Left renal pelvis (tissue), 4 donors: ENCODE measurements at regions not wholly inside any gene's neighbourhood (a gene's known extent, or its start where the extent isn't known, plus 50 kb on each side); places are given as distances from the start of the nearest gene placed in this dataset.
"Not testable (repeated sequence)": the region's sequence is repeated elsewhere in the genome, so short reads cannot be mapped to it uniquely, and the experiment has no call there.

Source experiments
- DNase-seq, 4 donors: peaks; one replicate each; pipeline ENCODE4 v3.0.0-alpha.2; 2013; ENCODE audit warnings: low read depth in 4 of 4, low spot score in 3 of 4

DNA sequence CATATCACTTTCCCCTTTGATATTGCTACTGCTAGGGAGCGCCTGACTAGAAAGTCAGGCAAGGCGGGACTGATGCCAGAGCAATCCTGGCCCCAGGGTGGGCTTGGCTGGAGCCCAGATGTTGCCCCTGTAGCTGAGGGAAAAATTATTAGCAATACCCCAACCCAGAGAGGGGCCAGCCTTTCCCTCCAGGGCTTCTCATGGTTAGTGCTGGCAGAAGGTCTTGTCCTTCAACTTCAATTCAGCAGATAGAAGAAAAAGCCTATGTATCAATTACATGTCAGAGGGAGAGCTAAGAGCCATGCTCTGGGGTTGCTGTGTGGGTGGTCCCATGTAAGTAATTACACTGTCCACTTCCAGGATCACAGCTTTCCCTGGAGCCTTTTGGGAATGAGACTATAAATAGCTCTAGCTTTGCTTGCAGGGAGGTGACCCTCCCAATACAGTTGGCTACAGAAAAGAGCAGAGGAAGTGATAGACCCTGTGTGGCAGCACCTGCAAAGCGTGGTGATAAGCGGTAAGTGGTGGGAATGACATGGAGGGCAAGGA lies 579.1 kb downstream of the CCSER2 start:
- no peak for DNase-seq

DNA sequence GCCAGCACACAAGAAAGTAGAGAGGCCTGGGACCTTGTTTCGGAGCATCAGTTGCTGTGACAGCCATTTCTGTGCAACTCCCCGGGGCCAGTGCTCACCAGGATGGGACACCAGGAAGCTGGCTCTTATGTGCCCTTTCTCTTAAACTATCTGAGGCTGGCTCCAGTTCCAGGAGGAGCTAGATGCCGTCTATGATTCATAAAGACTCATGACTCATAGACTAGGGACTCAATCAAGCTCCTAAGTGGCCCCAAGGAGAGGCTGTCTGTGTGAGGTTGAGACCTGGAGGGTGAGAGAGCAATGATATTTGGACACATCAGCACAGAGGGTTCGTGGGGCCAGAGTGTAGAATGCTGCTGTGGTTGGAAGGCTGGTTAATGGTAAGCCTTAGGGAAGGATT lies 580.1 kb downstream of the CCSER2 start:
- DNase-seq = no peak

DNA sequence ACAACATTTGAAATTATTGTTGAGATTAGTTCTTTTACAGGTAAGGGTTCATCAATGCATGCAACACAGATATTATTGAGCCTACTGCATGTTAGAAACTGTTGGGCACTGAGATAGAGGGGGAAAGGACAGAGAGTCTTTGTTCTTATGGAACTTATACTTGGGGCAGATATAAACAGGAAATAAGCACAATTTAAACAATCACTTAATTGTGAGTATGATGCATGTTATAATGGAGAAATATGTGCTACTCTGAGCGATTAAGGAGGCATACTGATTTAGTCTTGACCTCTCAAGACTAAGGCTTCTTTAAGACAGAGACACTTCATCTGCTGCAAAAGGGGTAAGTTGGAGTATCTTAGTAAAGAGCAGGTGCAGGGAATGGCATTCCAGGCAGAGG lies 593.3 kb downstream of the CCSER2 start:
- DNase-seq = no peak

DNA sequence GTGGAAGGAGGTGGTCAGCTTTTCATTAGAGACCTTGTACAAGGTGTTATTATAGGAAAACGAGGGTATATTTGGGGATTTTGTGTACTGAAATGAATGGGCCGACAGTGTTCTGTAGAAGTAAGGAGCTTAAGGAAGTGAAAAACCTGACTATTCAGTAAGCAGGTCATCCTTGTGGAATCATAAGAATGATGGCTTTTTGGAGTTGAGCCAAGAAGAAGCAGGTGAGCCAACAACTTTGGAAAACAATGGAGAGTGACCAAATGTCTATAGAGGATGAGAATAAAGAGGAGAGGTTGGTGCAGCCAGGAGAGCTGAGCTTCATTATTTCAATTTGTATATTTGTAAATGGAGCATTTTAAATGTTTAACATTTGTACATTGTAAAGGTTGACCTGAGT lies 595.7 kb downstream of the CCSER2 start:
- DNase-seq = no peak

DNA sequence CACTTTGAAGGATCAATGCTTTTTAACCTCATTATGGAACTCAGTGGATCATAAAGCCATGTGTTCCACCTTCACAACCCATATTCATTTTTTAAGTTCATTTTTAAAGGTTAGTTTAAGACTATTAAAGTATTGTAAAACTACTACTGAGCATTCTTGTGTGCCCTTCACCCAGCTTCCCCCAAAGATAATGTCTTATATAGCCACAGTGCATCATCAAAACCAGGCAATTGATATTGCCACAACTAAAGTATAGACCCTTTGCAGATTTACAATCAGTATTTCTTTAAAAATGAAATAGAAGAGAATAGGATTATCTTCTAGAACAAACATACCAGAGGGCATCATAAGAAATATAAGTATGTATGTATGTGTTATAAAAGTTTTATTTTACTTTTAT lies 597.1 kb downstream of the CCSER2 start:
- no peak for DNase-seq

DNA sequence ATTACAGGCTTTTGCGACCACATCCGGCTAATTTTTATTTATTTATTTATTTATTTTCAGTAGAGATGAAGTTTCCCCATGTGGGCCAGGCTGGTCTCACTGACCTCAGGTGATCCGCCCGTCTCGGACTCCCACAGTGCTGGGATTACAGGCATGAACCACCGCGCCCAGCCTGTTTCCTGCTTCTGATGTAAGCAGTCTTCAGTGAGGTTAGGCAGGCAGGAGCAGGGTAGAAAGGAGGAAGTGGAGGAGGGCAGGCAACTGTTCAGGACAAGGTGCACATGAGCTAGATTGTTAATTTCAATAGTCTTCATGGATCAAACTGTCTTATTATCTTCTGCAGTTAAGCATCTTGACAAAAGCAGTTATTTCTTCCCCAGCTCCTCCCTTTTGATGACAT lies 605.0 kb downstream of the CCSER2 start:
- DNase-seq = no peak

DNA sequence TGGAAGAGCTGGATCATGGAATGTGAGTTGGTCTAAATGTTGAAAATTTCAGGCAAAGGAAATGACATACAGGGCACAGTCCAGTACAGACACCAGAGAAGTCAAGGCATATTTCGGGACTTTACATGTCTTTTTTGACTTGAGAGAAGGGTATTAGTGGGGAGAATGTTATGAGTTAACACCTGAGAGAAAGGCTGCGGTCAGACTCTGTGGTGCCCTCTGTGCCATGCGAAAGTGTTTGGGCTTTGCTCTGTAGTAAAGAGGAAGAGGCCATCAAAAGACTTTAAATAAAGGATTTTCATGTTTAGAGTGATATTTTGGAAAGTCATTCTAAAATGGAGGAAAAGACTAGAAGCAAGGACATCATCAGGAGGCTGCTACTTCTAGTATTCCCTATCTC lies 607.4 kb downstream of the CCSER2 start:
- DNase-seq = no peak

DNA sequence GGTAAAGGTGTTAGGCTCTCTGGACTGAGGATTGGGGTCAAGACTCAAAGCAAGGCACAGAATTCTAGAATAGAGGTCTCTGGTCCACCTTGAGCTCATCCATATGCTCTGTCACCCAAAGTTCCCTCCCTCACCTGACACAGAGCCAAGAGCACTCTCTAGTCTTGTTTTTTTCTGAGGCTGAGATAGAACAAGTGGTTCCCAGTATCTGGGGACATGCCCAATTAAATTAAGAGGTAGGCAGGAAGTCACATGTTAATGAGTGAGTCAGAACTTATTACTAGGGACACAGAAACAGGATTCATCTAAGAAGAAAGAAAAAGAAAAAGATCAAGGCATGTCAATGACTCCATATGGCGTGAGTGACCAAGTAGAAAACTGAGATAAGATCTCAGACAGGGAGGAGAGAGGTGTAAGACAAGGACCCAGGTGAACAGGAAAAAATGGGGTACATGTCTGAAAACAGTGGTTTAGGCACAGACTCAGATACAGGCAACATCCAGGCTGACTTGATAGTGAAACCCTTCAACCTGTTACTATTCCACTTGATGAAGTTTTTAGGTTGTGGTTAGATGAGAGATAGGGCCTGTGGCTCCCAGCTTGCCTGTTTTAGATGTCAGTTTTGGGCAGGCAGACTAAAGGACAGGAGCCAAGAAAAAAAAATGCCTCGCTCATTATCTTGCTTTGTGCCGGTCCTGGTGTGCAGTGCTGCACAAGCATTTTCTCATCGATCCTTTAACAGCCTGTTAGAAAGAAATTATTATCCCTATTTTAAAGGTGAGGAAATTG lies 609.9 kb downstream of the CCSER2 start:
- no peak for DNase-seq

DNA sequence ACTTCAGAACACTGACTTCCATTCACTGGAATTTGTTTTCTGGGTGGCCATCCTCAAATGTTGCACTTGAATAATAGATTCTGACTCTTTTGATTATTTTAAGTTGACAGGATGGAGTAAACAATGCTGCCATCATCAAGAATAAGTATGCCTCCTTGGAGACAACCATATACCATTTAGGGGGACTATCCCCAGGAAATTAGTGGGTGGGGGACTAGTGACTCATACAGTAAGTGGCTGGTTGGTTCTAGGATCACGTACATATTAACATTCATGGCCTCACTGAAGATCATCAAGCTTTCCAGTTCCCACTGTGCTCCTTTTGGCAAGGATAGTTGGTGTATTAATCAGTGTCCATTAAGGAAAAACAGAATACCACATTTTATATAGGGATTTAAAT lies 615.2 kb downstream of the CCSER2 start:
- no peak for DNase-seq

DNA sequence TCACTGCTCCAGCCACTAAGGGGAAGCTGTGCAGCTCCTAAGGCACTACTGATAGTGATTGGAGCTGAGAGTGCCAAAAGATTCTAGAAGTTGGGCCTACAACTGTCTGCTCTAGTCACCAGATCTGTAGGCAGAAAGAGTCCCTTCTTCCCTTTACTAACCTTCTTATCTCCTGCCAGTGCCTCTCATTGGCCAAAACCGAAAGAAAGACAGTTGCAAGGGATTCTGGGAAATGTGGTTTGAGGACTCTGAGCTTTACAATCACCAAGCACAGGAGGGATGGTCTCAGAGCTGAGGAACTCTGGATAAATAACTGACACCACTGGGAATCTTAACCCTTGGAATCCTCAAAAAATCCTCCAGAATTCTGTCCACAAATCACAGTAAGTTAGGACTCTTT lies 615.8 kb downstream of the CCSER2 start:
- DNase-seq = no peak

DNA sequence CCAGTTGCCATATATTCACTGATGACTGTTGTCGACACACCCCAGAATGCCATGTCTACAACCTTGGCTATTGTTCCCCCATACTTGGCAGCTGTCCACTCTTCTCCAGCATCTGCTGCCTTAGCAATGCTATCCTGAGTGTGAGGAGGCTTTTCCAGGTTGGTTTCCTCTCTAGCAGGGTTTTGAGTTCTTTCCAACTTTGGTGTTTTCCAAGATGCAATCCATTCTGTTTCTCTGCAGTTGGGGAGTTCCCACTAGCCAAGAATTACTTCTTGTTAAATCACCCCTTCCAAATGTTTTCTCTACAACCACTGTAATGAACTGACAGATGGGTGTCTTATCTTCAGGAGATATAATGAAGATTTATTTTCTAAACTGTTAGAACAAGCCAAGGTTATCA lies 617.4 kb downstream of the CCSER2 start:
- no peak for DNase-seq

DNA sequence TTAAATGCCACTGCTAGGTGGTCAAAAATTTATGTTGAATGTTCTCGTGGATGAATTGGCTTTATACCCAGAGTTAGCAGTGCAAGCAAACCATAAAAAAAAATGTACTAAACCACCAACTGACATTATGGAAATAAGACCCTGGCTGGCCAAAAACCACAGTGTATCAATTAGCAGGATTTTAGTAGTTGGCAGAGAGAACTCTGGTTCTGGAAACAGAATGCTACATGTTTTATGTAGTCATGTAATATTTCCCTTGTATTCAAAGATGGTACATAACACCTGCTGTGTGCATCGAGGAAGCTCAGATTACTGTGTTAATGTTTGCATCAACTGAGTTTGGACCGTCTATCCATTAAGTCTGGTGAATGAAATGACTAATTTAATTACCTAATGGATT lies 618.5 kb downstream of the CCSER2 start:
- no peak for DNase-seq

DNA sequence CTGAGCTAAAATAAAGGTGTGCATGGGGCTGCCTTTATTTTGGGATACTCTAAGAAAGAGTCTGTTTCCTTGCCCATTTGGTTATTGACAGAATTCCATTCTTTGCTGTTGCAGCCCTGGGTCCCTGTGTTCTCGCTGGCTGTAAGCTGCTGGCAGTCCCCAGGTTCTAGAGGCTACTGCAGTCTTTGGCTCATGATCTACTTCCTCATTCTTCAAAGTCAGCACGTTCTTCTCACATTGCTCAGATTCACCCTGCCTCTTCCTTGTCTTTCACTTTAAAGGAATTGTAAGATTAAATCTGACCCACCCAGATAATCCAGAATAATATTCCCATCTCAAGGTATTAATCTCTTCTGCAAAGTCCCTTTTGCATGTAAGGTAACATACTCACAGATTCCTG lies 620.3 kb downstream of the CCSER2 start:
- no peak for DNase-seq

DNA sequence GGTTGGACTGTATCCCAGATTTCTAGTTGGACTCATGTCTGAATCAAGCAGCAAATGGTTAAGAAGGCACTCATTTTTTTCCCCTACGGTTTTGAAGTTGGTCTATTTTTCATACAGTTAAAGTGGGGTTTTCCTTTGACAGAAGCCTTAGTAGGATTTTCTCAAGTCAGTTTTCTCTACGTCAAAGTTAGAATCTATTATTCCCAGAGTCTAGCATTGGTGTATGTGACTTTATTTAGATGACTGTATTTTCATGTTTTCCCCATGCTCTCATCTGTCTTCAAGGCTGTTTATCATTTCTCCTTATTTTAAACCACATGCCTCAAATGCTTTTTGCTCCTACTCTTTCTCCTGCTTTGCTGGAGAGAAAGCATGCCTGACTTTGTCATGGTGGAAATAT lies 623.2 kb downstream of the CCSER2 start:
- DNase-seq = no peak

DNA sequence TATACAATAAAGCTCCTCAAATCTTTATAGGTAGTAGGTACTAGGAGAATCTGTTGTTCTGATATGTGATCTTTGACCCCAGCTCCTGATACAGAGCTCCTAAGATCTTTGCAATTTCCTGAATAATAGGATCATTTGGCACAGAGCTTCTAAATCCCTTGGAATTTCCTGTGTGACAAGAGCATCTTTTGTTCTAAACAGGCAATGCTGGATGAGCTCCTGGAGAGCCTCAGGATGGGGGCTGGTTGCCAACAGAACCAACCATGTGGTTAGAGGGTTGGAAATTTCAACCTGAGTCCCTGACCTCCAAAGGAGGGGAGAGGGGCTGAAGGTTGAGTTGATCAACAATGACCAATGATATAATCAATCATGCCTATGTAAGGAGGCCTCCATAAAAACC lies 629.0 kb downstream of the CCSER2 start:
- no peak for DNase-seq

DNA sequence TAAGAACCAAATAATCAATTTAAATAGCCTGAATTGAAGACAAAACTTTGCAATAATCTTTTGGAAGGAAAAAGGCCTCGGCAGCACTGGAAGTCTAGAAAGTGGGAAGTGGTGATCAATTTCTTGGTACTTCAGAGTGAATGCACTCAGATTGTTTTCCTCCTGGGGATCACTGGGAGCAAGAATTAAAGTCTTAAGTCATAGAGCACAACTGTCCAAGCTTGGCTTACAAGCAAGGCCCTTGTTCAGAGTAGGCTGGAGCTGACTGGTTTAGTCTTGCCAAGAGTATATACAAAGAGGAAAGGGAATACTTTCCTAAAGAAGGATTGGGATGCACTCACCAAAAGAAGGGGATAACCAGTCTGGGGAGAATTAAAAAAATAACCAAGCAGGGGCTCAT lies 637.1 kb downstream of the CCSER2 start:
- no peak for DNase-seq

DNA sequence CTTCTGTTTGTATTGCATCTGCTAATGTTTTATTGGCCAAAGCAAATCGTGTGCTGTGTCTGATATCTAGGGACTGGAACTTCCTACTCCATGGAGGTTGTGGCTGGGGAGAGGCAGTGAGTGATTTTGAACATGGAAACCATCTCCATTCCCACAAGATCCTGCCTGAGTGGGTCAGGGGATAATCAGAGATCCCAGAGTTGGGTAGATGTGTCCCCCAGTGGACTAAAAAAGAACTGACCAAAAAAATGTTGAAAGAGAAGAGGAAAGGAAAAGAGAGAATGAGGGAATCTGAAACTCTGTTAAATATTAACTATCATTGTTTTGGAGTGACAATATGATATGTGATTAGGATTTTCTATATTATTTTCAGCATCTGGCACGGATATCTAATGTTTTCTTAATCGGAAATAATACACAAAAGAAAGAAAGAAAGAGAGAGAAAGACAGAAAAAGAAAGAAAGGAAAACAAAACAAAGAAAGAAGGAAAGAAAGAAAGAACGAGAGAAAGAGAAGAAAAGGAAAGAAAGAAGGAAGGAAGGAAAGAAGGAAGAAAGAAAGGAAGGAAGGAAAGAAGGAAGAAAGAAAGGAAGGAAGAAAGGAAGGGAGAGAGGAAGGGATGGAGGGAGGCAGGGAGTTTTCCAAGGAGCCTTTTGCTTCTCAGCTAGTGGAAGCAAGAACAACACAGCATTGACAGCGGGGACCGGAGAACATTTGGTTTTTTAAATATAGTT lies 638.5 kb downstream of the CCSER2 start:
- no peak for DNase-seq

DNA sequence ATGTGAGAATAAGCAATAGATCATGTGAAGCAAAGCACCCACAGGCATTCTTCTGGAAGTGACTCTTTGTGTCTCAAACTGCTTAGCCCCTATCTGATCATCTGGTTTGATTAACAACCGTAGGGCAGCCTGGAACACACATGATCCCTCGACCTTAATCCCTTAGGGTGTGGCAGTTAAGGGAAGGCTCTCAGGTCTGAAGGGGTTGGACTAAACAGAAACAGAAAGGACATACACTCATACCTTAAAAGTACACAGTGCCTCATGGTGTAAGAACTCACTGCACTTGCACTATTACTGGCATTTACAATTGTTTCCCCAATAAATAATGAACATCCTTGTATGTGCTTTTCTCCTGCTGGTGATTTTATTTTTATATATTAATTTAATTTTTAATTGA lies 640.9 kb downstream of the CCSER2 start:
- DNase-seq = not testable (repeated sequence)

DNA sequence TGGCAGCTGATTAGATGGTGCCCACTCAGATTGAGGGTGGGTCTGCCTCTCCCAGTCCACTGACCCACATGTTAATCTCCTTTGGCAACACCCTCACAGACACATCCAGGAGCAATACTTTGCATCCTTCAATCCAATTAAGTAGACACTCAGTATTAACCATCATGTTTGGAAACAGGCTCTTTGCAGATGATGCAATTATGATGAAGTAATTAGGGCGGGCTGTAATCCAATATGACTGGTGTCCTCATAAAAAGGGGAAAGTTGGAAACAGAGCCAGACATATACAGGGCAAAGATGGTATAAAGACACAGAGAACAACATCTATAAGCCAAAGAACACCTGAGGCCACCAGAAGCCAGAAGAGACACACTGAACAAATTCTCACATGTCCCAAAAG lies 658.6 kb downstream of the CCSER2 start:
- DNase-seq = no peak

DNA sequence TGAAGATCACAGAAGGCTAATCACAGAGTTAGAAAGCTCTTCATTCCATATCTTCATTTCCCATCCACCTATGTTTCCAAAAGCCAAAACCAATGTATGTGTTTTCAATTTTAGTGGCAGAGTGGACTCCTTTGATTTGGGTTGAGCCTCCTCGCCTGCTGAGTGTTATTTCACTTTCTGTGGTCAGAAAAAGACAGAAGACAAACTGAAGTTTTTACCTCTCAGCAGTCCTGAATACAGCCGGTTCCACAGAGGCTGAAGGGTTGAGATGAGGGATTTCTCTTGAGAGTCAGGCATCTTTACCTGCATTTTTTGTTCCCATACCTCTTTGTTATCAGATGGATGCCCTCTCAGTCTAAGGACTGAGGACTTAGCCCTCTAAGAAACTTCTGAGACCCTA lies 659.6 kb downstream of the CCSER2 start:
- no peak for DNase-seq

DNA sequence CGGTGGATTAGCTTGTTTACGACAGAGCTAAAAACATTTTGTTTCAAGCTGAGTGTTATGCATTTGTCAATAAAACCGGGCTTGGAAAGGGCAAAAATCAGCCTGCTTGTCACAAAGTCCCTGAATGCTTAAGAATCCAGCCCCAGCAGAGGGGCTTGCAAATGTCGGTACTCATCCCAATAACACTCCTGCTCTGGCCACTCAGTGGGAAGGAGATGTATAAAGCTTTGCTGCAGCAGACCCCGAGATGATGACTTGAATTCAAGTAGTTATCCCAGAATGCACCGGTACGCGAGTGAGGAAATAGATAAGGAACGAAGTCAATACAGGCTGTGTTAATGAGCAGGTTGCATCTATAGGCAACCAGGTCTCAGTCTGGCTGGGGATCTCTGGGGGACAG lies 662.3 kb downstream of the CCSER2 start:
- DNase-seq = no peak

DNA sequence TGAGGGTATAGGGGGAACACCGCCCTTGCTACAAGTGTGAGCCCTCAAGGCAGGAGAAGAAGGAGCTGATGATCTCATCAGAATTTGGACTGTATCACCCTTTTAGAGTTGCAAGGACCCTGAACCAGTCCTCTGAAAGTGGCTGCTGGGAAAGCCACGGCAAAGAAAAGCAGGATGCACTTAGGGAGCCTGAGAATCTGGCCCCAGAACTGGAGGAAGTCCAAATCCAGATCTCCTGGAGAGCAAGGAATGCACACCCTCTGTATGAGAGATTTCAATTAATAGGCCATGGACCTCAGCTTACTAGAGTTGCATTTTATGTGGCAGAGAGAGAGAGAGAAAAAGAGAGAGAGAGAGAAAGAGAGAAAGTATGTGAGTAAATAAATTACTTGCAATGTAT lies 662.9 kb downstream of the CCSER2 start:
- no peak for DNase-seq
